ENCODE measurements at regions not wholly inside any gene's neighbourhood (a gene's known extent, or its start where the extent isn't known, plus 50 kb on each side); places are given as distances from the start of the nearest gene placed in this dataset.

GRCh38 chr18:10312326-10313015 lies 142.0 kb upstream of the APCDD1 start:
- no peak for TF ChIP-seq POLR2A (IDR thresholded peaks at IDR 0.05; ENCODE audit: low read length)
- no peak for TF ChIP-seq GATA1 (IDR thresholded peaks at IDR 0.05; ENCODE audit: low read depth, low read length)

Data from erythroblast (primary cell).